ENCODE measurements at regions not wholly inside any gene's neighbourhood (a gene's known extent, or its start where the extent isn't known, plus 50 kb on each side); places are given as distances from the start of the nearest gene placed in this dataset.

DNA sequence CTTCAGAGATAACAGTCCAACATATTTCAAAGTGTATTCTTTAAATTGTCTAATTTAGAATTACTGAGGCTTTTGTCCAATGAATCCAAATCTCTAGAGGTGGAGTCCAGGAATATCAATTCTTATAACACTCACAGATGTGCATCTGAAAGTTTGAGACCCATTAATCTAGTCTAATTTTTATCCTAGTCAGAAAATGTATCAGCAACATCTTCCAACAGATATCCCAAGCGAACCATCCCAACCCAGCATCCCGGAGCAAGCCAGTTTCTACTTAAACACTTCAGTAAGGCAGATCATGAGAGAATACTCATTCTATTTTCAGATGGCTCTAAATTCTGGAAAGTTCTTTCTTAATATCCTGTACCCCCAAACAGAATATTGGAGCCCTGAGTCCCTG lies 113.5 kb downstream of the BBS10 start:
- 87 to 97% (median 94%) methylated on average over 2 of the region's 2 CpGs for WGBS, 3 donors

DNA sequence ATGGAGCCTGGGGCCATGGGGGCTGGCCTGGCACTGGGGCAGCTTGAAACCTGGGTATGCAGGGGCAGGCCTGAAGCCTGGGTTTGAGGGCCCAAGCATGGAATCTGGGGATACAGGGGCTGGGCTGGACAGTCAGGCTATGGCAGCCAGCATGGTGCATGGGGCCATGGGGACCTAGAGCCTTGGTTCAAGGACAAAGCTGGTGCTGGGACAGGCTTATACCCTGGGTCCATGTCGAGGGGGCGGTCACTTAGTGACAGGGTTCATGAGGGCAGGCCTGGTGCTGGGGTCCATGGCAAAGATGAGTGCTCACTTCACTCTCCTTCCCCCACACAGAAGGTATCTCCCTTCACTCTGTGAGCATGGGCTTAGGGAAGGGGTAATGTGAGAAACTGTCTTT lies 116.2 kb downstream of the BBS10 start:
- H3K27ac ChIP-seq: no peak overlapping the region
- no peak overlapping the region for H3K4me3 ChIP-seq
- intact Hi-C loops (cut with DNase I): no loop called here
- no peak for DNase-seq
- H3K36me3 ChIP-seq (ENCODE audit: insufficient read depth in 1 of 2, low read depth in 1 of 2): no peaks in the 10 kb centered on the region
- no peaks in the 10 kb centered on the region for H3K27me3 ChIP-seq (ENCODE audit: insufficient read depth in 3 of 3, low read length in 2 of 3)
- TF ChIP-seq, protein P1, sequence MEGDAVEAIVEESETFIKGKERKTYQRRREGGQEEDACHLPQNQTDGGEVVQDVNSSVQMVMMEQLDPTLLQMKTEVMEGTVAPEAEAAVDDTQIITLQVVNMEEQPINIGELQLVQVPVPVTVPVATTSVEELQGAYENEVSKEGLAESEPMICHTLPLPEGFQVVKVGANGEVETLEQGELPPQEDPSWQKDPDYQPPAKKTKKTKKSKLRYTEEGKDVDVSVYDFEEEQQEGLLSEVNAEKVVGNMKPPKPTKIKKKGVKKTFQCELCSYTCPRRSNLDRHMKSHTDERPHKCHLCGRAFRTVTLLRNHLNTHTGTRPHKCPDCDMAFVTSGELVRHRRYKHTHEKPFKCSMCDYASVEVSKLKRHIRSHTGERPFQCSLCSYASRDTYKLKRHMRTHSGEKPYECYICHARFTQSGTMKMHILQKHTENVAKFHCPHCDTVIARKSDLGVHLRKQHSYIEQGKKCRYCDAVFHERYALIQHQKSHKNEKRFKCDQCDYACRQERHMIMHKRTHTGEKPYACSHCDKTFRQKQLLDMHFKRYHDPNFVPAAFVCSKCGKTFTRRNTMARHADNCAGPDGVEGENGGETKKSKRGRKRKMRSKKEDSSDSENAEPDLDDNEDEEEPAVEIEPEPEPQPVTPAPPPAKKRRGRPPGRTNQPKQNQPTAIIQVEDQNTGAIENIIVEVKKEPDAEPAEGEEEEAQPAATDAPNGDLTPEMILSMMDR (IDR thresholded peaks at IDR 0.05): no peak
- H3K9me3 ChIP-seq: no peaks in the 10 kb centered on the region
- no peak for ATAC-seq
- no peaks in the 10 kb centered on the region for H3K4me1 ChIP-seq
- WGBS, 3 donors: 90 to 100% (median 93%) methylated on average over 2 of the region's 2 CpGs

More for the DNA sequence above, 113.5 kb downstream of the BBS10 start:
- Histone ChIP-seq H3K9me3 (no peaks in the 10 kb centered on the region), H3K4me3 (no peak overlapping the region), H3K4me1 (no peaks in the 10 kb centered on the region), H3K27me3 (ENCODE audit: insufficient read depth in 3 of 3, low read length in 2 of 3) (no peaks in the 10 kb centered on the region), H3K27ac (no peak overlapping the region), H3K36me3 (ENCODE audit: insufficient read depth in 1 of 2, low read depth in 1 of 2) (no peaks in the 10 kb centered on the region)
- TF ChIP-seq, protein P1 (IDR thresholded peaks at IDR 0.05): no peak
- ATAC-seq (no peak), DNase-seq (no peak)
- intact Hi-C loops (cut with DNase I): no loop called here

DNA sequence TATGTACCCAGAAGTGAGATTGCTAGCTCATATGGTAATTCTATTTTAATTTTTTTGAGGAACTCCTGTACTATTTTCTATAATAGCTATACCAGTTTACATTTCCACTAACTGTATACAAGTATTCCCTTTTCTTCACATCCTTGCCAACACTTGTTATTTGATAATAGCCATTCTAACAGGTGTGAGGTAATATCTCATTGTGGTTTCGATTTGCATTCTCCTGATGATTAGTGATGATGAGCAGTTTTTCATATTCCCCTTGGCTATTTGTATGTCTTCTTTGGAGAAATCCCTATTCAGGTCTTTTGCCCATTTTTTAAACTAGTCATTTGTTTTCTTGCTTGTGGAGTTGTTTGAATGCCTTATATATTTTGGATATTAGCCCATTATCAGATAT lies 121.3 kb downstream of the BBS10 start:
- Histone ChIP-seq H3K27me3 (ENCODE audit: insufficient read depth in 3 of 3, low read length in 2 of 3) (no peaks in the 10 kb centered on the region), H3K4me1 (no peaks in the 10 kb centered on the region), H3K27ac (no peak overlapping the region), H3K4me3 (no peak overlapping the region), H3K9me3 (no peaks in the 10 kb centered on the region), H3K36me3 (ENCODE audit: insufficient read depth in 1 of 2, low read depth in 1 of 2) (no peaks in the 10 kb centered on the region)
- no peak for DNase-seq
- ATAC-seq: no peak
- intact Hi-C loops (cut with DNase I): no loop called here
- WGBS, 3 donors: 39 to 54% (median 49%) methylated on average over 1 of the region's 1 CpG
- TF ChIP-seq, protein P1 (IDR thresholded peaks at IDR 0.05): no peak

DNA sequence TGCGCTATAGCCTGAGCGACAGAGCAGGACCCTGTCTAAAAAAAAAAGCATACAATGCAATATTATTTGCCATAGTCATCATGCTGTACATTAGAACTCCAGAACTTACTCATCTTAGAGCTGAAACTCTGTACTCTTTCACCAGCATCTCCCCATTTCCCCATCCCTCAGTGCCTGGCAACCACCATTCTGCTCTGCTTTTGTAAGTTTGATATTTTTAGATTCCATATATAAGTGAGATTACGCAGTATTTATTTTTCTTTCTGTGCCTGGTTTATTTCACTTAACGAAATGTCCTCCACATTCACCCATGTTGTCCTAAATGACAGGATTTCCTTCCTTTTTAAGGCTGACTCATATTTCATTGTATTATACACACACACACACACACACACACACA lies 121.8 kb downstream of the BBS10 start:
- no peak for DNase-seq
- TF ChIP-seq, protein P1 (IDR thresholded peaks at IDR 0.05): no peak
- H3K4me3 ChIP-seq: no peak overlapping the region
- intact Hi-C loops (cut with DNase I): no loop called here
- H3K27me3 ChIP-seq (ENCODE audit: insufficient read depth in 3 of 3, low read length in 2 of 3): no peaks in the 10 kb centered on the region
- 82 to 85% (median 82%) methylated on average over 4 of the region's 4 CpGs for WGBS, 3 donors
- no peak overlapping the region for H3K27ac ChIP-seq
- H3K9me3 ChIP-seq: no peaks in the 10 kb centered on the region
- no peaks in the 10 kb centered on the region for H3K36me3 ChIP-seq (ENCODE audit: insufficient read depth in 1 of 2, low read depth in 1 of 2)
- no peak for ATAC-seq
- no peaks in the 10 kb centered on the region for H3K4me1 ChIP-seq

DNA sequence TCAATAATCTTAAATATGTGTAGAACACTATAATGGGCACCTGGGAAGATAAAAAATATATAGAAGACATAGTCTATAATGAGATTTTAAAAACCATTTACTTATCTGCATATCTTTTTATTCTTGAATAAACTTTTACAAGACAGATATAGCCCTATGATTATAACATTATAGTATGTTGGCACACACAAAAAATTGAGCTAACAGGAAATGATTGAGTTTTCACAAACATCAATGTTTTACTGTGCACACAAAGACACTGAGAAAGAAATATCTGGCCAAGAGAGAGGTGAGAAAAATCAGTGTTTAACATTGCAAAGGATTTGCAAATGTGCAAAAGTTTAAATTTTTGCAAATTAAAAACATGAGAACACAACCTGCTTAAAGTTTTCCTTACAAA lies 124.3 kb downstream of the BBS10 start:
- no peak overlapping the region for H3K27ac ChIP-seq
- intact Hi-C loops (cut with DNase I): no loop called here
- TF ChIP-seq, protein P1 (IDR thresholded peaks at IDR 0.05): no peak

More for the DNA sequence above, 124.3 kb downstream of the BBS10 start:
- no peak overlapping the region for H3K4me3 ChIP-seq
- no peak for ATAC-seq
- DNase-seq: no peak
- H3K9me3 ChIP-seq: no peaks in the 10 kb centered on the region
- no peaks in the 10 kb centered on the region for H3K27me3 ChIP-seq (ENCODE audit: insufficient read depth in 3 of 3, low read length in 2 of 3)
- H3K4me1 ChIP-seq: no peaks in the 10 kb centered on the region
- no peaks in the 10 kb centered on the region for H3K36me3 ChIP-seq (ENCODE audit: insufficient read depth in 1 of 2, low read depth in 1 of 2)

All from psoas muscle (tissue), 7 donors.